Fibroblast of lung (primary cell): ENCODE measurements at regions not wholly inside any gene's neighbourhood (a gene's known extent, or its start where the extent isn't known, plus 50 kb on each side); places are given as distances from the start of the nearest gene placed in this dataset.

Experiments used
- DNase-seq, 2 donors: peaks; one replicate each; pipeline versions ENCODE4 v3.0.0 to v3.0.0-alpha.2; 2010; ENCODE audit warnings: low read depth in 2 of 2
- H2AFZ ChIP-seq: 2 replicates; pipeline ENCODE4 v1.5.1; 2012; ENCODE audit warnings: low read length, control low read depth, inconsistent platforms
- H3K27ac ChIP-seq: 2 replicates; pipeline ENCODE4 v1.5.1; 2011; ENCODE audit warnings: low read length, control low read depth; ENCODE audit not compliant: insufficient read depth
- H3K27me3 ChIP-seq: 2 replicates; pipeline ENCODE4 v1.5.1; 2011; ENCODE audit warnings: mild to moderate bottlenecking, low read length; ENCODE audit not compliant: control insufficient read depth, insufficient read depth
- H3K36me3 ChIP-seq: 2 replicates; pipeline ENCODE4 v1.5.1; 2011; ENCODE audit warnings: low read length; ENCODE audit not compliant: control insufficient read depth, insufficient read depth
- H3K4me1 ChIP-seq: 2 replicates; pipeline ENCODE4 v1.5.1; 2011; ENCODE audit warnings: low read length; ENCODE audit not compliant: control insufficient read depth, insufficient read depth; ENCODE audit errors: extremely low read depth
- H3K4me2 ChIP-seq: 2 replicates; pipeline ENCODE4 v1.5.1; 2011; ENCODE audit warnings: low read length, control low read depth; ENCODE audit not compliant: insufficient read depth; ENCODE audit errors: extremely low read depth
- H3K4me3 ChIP-seq, 4 experiments: fragments of 200-600 bp in 1 of 4; sonication (generic) in 1 of 4; replicated peaks in 1 of 4; 2 replicates each; pipeline ENCODE4 v1.5.1; 2011 to 2016; ENCODE audit warnings: low read length in 4 of 4, low read depth in 3 of 4, mild to moderate bottlenecking in 3 of 4, control low read depth in 2 of 4, inconsistent platforms in 1 of 4, mixed read lengths in 1 of 4; ENCODE audit not compliant: insufficient read depth in 1 of 4; ENCODE audit errors: control extremely low read depth in 1 of 4
- H3K79me2 ChIP-seq: 2 replicates; pipeline ENCODE4 v1.5.1; 2012; ENCODE audit warnings: mild to moderate bottlenecking, low read length, inconsistent platforms; ENCODE audit not compliant: control insufficient read depth, insufficient read depth
- H3K9ac ChIP-seq: 2 replicates; pipeline ENCODE4 v1.5.1; 2011; ENCODE audit warnings: mild to moderate bottlenecking, low read length, control low read depth; ENCODE audit not compliant: insufficient read depth
- H3K9me3 ChIP-seq: 2 replicates; pipeline ENCODE4 v1.5.1; 2012; ENCODE audit warnings: low read depth, low read length; ENCODE audit not compliant: control insufficient read depth, insufficient read depth
- H4K20me1 ChIP-seq: 2 replicates; pipeline ENCODE4 v1.5.1; 2011; ENCODE audit warnings: low read length; ENCODE audit not compliant: control insufficient read depth, insufficient read depth; ENCODE audit errors: extremely low read depth
- EZH2 ChIP-seq: IDR thresholded peaks from 2 replicates; pipeline ENCODE4 v1.5.1; 2012; ENCODE audit warnings: low read length, control low read depth, mild to moderate bottlenecking; ENCODE audit errors: missing control alignments
- TF ChIP-seq, protein P1 (sequence below), 2 donors: IDR thresholded peaks in 1 of 2; conservative IDR thresholded peaks in 1 of 2; 1 replicate in 1 of 2; 2 replicates in 1 of 2; pipeline ENCODE4 v1.5.1; 2011 to 2012; ENCODE audit warnings: low read length in 2 of 2, control low read depth in 1 of 2, inconsistent platforms in 1 of 2, low read depth in 1 of 2, mild to moderate bottlenecking in 1 of 2

- no peaks in the 10 kb centered on the region for H3K79me2 ChIP-seq
- H3K9ac ChIP-seq, result no peak overlapping the region
- TF ChIP-seq, protein P1, sequence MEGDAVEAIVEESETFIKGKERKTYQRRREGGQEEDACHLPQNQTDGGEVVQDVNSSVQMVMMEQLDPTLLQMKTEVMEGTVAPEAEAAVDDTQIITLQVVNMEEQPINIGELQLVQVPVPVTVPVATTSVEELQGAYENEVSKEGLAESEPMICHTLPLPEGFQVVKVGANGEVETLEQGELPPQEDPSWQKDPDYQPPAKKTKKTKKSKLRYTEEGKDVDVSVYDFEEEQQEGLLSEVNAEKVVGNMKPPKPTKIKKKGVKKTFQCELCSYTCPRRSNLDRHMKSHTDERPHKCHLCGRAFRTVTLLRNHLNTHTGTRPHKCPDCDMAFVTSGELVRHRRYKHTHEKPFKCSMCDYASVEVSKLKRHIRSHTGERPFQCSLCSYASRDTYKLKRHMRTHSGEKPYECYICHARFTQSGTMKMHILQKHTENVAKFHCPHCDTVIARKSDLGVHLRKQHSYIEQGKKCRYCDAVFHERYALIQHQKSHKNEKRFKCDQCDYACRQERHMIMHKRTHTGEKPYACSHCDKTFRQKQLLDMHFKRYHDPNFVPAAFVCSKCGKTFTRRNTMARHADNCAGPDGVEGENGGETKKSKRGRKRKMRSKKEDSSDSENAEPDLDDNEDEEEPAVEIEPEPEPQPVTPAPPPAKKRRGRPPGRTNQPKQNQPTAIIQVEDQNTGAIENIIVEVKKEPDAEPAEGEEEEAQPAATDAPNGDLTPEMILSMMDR (conservative IDR thresholded peaks at IDR 0.05 in 1 of 2, IDR thresholded peaks at IDR 0.05 in 1 of 2; ENCODE audit: low read depth in 1 of 2, low read length in 2 of 2), result no peak
- no peak for TF ChIP-seq EZH2
- H4K20me1 ChIP-seq, result no peaks in the 10 kb centered on the region
- no peaks in the 10 kb centered on the region for H3K9me3 ChIP-seq
- H3K4me1 ChIP-seq, result no peaks in the 10 kb centered on the region
- no peak overlapping the region for H2AFZ ChIP-seq
- no peaks in the 10 kb centered on the region for H3K27me3 ChIP-seq
- no peak overlapping the region for H3K4me3 ChIP-seq
- no peak overlapping the region for H3K4me2 ChIP-seq
- no peak overlapping the region for H3K27ac ChIP-seq
- DNase-seq, result no peak
- no peaks in the 10 kb centered on the region for H3K36me3 ChIP-seq
Observed at GRCh38 chr7:152514771-152515105, 78.9 kb upstream of the KMT2C start.

DNA sequence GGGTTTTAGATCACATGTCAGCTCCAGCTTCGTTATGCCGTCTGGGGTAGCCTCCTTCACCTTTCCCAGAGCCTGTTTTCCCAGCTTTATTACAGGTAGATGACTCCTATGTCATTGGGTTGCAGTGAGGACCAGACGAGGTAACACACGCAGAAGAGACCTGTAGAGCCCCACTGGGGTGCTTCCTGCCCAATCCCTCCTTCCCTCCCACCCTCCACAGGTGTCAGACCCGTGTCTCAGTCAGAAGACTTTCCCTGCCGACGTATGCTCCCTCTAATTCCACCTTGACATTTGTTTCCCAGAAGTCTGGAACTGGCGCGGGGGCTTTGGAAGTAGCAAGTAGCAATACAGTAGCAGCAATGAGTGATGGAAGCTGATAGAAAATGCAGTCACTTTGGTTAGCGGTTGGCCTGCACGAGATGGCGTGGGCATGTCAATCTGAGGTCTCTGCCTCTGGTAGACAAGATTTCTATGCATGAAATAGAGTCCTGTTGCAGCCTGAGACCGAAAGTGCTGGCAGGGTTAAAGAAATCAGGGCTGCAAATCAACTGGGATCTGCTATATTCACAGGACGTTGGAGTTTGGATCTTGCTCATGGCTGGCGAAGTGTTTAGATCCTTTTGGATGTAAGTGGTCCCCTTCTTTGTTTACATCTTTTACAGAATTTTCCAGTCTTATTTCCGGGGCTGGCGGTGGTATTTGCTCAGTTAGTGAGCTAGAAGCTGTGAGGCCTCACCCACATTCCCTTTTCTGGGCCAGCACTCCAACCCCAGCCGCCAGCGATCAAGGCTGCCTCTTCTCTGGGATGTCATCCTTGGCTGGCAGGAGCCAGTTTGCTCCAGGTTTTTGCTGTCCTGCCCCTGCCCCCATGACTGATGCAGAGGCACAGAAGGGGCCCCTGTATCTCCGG, 78.3 kb upstream of the KMT2C start:
- Histone ChIP-seq H3K4me1 (no peaks in the 10 kb centered on the region), H3K79me2 (no peaks in the 10 kb centered on the region), H3K27me3 (no peaks in the 10 kb centered on the region), H3K9ac (no peak overlapping the region), H3K4me3 (no peak overlapping the region), H3K4me2 (no peak overlapping the region), H3K9me3 (no peaks in the 10 kb centered on the region), H4K20me1 (no peaks in the 10 kb centered on the region), H2AFZ (no peak overlapping the region), H3K36me3 (no peaks in the 10 kb centered on the region), H3K27ac (no peak overlapping the region)
- DNase-seq, result no peak
- TF ChIP-seq EZH2, result no peak
- TF ChIP-seq, protein P1 (conservative IDR thresholded peaks at IDR 0.05 in 1 of 2, IDR thresholded peaks at IDR 0.05 in 1 of 2; ENCODE audit: low read depth in 1 of 2, low read length in 2 of 2), result no peak

- H2AFZ ChIP-seq, result no peak overlapping the region
- no peaks in the 10 kb centered on the region for H3K4me1 ChIP-seq
- H3K4me2 ChIP-seq, result no peak overlapping the region
- no peak overlapping the region for H3K9ac ChIP-seq
- no peaks in the 10 kb centered on the region for H4K20me1 ChIP-seq
- H3K4me3 ChIP-seq, result no peak overlapping the region
- no peaks in the 10 kb centered on the region for H3K27me3 ChIP-seq
- no peaks in the 10 kb centered on the region for H3K79me2 ChIP-seq
- TF ChIP-seq EZH2, result no peak
- TF ChIP-seq, protein P1 (conservative IDR thresholded peaks at IDR 0.05 in 1 of 2, IDR thresholded peaks at IDR 0.05 in 1 of 2; ENCODE audit: low read depth in 1 of 2, low read length in 2 of 2), result no peak
- DNase-seq, result no peak
- no peaks in the 10 kb centered on the region for H3K36me3 ChIP-seq
- no peak overlapping the region for H3K27ac ChIP-seq
- H3K9me3 ChIP-seq, result no peaks in the 10 kb centered on the region
Observed at GRCh38 chr7:152512706-152513105, 76.9 kb upstream of the KMT2C start.
